GM19043 (cell line): ENCODE measurements at regions not wholly inside any gene's neighbourhood (a gene's known extent, or its start where the extent isn't known, plus 50 kb on each side); places are given as distances from the start of the nearest gene placed in this dataset.

ENCODE experiments used
- ATAC-seq: cut with Tn5 transposase; IDR thresholded peaks from one replicate; pipeline ENCODE4 v1.9.1; 2021; ENCODE audit warnings: low read depth; ENCODE audit not compliant: unreplicated experiment

DNA sequence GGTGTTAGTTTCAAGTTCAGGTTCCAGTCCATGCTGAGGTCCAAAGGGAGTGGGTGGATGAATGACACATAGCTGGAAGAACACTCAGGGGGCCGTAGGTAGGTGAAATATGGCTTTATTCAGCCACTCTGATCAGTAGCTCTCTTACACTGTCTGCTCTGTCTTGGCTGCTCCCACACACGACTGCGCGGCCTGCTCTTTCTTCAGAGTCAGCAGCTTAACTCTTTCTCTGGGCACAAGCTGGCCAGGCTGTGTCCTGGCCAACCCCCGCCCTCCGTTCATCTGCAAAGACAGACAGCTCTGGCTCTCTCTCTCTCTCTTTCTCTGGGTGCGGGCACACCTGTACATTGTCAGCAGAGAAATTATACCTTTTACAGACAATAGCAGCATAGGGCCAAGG, 317.4 kb upstream of the SORCS1 start:
- no peak for ATAC-seq

DNA sequence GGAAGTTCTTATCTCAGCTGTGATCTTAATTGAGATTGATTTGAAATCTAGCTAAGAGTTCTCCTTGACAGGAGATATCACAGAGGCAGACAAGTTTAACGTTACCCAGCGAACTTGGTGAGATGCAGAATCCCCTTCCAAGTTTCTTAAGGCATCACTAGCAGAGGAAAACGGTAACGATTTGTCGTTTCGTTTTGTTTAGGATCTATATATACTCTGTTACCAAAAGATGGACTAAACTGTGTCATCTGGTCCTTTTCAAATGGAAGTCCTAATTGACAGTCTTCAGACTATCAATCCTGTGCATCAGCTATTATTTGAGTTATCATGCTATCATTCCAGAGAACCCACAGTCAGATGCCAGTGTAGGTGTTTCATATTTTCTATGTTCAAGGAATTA, 316.7 kb upstream of the SORCS1 start:
- no peak for ATAC-seq

- ATAC-seq = no peak
These were observed 316.3 kb upstream of the SORCS1 start for GRCh38 chr10:107480781-107481180.

DNA sequence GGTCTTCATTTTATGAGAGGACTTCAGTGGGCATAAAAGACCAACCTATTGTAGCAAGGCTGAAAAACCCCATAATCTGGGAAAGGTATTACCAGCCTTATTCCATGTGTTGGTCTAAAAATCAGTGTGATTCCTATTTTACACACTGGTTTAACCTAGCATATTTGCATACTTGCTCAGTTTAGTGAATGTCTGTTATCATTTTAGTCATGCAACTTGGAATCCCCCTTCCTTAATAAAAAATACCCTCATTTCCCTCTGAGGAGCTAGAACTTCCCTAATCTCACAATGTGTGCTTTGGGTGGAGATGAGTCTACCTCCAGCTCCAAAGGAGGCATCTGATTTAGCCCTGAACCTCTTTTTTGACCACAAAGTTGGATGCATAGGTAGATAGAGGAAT, 312.8 kb upstream of the SORCS1 start:
- peak; percentile 46 for ATAC-seq

- no peak for ATAC-seq
These were observed 311.9 kb upstream of the SORCS1 start for GRCh38 chr10:107476408-107476807.

GRCh38 chr10:107474650-107475049, 310.1 kb upstream of the SORCS1 start:
- ATAC-seq = no peak

GRCh38 chr10:107473225-107473624, 308.7 kb upstream of the SORCS1 start:
- no peak for ATAC-seq

DNA sequence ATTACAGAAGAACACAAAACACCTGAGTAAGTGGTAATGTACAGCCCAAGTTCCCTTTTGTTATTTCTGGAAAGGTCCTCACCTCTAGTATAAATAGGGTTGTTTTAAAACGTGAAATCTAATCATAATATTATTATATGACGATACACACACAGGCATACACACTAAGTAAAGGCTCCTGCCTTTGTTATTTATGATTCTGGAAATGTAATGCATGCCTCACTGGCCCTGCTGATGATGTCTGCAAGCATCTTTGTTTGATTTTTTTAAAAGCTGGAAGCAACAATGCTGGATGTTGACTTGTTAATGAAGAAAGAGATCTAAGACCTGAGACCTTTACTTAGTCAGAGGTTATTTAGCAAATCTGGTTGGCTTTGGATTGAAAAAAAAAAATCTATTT, 307.4 kb upstream of the SORCS1 start:
- ATAC-seq = no peak

DNA sequence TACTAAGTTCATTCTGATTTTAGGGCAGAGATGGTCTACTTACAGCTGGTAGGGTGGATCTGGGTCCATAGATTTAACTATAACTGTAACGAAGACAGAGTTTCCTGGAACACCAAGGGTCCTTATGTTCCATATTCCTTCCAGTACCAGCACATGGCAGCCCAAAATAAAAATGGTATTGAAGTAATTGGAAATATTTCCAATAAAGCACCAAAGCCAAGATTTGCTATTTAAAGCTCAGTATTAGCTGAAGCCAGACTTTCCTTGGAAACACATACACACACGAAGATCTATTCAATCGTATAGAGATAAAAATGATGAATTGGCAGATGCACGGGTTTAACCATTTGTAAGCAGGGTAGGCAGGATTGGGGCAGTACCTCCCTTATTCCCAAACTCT, 289.1 kb upstream of the SORCS1 start:
- no peak for ATAC-seq

DNA sequence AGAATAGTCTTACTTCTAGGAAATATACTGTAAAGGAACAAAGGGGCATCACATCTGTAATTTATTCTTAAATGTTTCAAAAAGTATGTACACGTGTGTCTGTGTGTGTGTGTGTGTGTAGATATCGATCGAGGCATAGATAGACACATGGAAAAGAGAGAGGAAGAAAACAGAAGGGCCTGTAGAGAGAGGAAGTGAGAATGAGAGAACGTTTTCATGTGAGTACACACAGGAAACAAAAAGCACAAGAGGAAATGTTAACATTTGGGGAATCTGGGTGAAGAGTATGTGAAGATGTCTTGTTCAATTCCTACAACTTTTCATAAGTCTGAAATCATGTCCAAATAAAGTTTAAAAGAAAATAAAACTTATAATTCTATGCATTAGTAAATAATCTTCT, 286.5 kb upstream of the SORCS1 start:
- no peak for ATAC-seq

DNA sequence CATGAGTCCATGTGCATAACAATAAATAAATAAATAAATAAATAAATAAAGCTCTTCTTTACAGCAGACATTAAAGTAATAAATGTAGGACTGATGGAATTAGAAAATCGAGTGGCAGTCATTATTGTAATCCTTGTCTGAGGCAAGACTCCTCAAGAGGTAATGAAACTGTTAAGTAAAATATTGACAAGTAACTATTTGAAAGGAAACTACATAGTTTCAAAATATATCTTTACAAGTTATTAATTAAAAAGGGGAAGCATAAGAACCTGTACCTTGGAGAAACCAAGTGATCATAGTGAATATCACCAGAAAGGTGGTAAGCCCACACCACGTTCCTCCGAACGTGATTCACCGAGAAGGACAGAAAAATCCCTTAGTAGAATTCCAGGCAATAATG, 285.6 kb upstream of the SORCS1 start:
- ATAC-seq = no peak

GRCh38 chr10:107444443-107444842, 279.9 kb upstream of the SORCS1 start:
- ATAC-seq = no peak

DNA sequence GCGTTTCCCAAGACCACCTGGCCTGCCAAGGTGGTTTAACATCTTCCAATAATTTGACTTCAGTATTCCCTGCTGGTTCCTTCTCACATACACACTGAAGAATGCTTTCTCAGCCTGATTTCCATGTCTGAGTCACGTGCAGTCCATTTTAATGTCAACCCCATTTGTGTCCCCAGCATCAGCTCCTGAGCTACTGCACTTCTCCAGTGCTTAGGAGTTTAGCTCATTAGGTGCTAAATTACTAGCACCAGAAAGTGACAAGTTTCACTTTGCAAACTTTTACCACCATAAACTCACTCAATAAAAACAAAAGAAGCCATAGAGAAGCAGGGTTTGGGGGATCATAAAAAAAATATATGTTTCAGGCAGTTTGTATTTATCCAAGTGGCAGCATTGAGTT, 279.3 kb upstream of the SORCS1 start:
- ATAC-seq = no peak

GRCh38 chr10:107443326-107443725, 278.8 kb upstream of the SORCS1 start:
- no peak for ATAC-seq

- peak; percentile 97 for ATAC-seq
These were observed 277.6 kb upstream of the SORCS1 start for GRCh38 chr10:107442035-107442505.

- ATAC-seq = no peak
These were observed 276.2 kb upstream of the SORCS1 start for GRCh38 chr10:107440741-107441140.

DNA sequence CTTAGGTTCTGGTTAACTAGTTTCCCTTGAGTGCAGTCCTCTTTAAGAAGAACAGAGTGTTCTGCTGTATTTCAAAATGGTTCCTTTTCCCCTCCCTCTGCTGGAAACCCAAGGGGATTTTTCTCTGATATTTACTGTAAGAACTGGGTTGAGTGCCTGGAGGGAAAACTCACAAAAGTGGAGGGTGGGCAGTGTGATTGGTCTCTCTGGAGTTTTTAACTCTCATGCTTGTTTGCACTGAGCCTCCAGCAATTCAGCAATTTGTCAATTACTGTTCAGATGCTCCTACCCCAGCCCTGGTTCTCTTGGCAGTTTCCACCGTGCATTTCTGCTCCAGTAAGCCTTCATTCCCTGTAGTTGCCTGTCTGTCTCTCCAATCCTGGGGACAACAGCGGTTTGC, 273.4 kb upstream of the SORCS1 start:
- ATAC-seq = no peak

- no peak for ATAC-seq
These were observed 272.1 kb upstream of the SORCS1 start for GRCh38 chr10:107436568-107436967.

DNA sequence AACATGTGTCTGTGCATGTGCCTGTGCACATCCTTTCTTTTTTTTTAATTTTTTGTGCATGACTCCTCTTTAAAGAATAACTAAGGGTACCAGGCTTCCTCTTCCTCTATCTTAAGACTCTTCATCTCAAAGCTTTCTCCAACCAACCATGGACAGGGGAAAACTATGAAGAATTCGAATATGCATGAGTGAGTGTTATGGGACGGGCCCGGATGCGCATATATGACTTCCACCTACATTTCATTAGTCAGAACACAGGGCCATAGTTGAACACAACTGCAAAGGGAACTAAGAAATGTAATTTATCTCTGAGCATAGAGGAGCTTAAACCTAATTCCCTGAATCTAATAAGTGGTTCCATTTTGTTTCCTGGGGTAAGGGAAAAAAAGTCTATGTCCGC, 270.3 kb upstream of the SORCS1 start:
- ATAC-seq = no peak

DNA sequence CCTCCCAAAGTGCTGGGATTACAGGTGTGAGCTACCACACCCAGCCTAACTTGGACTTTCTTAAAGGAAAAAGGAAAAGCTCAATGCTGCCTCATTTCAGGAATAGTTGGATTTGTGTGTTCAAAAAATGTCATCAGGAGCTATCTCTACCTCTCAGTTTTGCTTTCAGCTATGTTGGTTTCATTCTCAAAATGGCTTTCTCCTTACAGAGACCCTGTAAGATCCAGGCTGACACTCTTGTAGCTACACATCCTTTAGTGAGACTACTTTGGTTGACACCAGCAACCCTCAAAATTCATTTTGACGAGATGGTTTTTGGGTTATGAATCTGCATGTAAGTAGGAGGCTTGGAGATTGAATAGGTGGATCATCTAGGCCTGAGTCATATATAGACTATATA, 269.7 kb upstream of the SORCS1 start:
- ATAC-seq = no peak

DNA sequence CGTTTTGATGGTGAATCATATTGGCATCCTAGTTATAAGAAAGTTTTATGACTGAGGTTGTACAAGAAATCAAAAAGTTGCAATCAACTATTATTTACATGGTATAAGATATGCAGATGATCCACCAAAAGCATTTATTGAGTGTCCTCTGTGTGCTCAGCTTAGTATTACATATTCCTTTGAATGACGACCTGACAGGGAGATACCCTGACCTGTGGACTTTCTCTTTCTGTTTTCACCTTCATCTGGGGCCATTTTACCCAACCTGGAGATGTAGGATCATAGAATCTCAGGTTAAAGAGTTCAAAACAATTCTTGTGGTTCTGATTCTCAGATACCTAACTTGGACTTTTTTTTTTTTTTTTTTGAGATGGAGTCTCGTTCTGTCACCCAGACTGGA, 269.1 kb upstream of the SORCS1 start:
- ATAC-seq = no peak

- ATAC-seq = no peak
These were observed 265.9 kb upstream of the SORCS1 start for GRCh38 chr10:107430446-107430845.

- ATAC-seq = no peak
These were observed 262.5 kb upstream of the SORCS1 start for GRCh38 chr10:107427016-107427415.
